ENCODE measurements at regions not wholly inside any gene's neighbourhood (a gene's known extent, or its start where the extent isn't known, plus 50 kb on each side); places are given as distances from the start of the nearest gene placed in this dataset.

DNA sequence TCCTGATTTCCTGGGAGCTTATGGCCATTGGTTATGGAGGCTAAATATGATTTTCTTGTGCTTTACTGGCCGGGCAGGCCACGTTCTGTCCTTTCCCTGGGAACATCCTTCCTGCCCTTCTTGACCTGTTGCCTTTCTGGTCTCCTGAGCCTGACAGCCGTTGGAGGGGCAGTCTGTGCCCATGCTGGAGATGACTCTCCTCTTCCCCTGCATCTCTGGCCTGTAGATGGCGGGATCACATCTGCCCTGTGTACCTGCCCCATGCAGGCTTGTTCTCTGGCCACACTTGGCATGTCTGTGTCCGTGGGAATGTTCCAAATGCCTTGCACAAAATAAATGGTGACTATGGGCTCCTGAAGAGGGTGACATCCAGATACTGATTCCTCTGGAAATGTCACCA, 253.1 kb upstream of the IRX4 start:
- TF ChIP-seq, protein P1, sequence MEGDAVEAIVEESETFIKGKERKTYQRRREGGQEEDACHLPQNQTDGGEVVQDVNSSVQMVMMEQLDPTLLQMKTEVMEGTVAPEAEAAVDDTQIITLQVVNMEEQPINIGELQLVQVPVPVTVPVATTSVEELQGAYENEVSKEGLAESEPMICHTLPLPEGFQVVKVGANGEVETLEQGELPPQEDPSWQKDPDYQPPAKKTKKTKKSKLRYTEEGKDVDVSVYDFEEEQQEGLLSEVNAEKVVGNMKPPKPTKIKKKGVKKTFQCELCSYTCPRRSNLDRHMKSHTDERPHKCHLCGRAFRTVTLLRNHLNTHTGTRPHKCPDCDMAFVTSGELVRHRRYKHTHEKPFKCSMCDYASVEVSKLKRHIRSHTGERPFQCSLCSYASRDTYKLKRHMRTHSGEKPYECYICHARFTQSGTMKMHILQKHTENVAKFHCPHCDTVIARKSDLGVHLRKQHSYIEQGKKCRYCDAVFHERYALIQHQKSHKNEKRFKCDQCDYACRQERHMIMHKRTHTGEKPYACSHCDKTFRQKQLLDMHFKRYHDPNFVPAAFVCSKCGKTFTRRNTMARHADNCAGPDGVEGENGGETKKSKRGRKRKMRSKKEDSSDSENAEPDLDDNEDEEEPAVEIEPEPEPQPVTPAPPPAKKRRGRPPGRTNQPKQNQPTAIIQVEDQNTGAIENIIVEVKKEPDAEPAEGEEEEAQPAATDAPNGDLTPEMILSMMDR (IDR thresholded peaks at IDR 0.05; ENCODE audit: low read depth, low read length, missing control alignments) = no peak
- no peak overlapping the region for H3K4me3 ChIP-seq (replicated peaks; ENCODE audit: low read depth, low read length)
- DNase-seq (ENCODE audit: extremely low read depth, low read depth) = no peak

DNA sequence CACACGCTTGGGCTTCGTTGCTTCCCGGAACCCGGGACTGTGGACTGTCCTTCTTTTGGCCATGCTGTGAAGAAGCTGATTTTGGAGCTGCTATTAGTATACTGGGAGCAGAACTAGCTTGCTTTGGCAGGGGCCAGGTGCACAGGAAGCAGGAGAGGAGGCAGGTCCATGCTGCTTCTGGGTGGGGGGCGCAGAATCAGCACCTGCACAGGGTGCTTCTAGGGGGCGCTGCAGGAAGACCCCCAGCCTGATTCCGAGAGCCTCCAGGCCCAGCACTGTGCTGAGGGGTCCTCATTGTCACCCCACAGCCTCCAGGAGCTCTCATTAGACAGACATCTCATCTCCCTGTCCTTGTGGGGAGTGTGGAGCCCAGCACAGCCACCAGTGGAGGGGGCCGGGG, 252.6 kb upstream of the IRX4 start:
- TF ChIP-seq, protein P1 (IDR thresholded peaks at IDR 0.05; ENCODE audit: low read depth, low read length, missing control alignments) = no peak
- H3K4me3 ChIP-seq (replicated peaks; ENCODE audit: low read depth, low read length) = no peak overlapping the region
- DNase-seq (ENCODE audit: extremely low read depth, low read depth) = no peak

DNA sequence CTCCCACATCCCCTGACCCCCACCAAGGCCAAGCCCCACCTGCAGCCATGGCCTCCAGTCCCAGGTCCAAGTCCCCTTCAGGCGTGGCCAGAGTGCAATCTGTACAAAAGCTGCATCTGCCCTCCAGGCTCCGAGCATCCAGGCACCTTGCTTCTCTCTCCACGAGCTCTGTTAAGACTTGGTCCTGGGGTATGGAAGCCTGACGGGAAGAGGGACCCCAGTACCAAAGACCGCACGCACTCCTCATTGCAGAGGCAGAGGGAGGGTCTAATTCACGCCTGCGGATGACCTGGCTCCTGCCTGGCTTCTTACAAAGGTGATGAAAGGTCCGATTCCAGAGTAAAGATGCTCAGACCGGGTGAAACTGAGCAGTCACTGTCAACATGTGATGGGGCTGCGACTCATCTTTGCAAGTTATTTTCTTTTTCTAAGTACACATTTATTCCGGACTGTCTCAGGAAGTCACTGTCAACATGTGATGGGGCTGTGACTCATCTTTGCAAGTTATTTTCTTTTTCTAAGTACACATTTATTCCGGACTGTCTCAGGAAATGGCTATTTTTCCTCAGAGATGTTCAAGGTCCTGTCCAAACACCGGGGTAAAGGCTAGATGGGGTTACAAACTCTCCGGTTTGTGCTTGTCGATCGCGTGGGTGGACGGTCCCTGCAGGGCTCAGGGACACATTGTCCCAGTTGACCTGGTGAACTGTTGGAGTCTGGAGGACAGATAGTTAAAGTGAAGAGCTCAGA, 252.0 kb upstream of the IRX4 start:
- DNase-seq (ENCODE audit: extremely low read depth, low read depth) = no peak
- H3K4me3 ChIP-seq (replicated peaks; ENCODE audit: low read depth, low read length) = no peak overlapping the region
- TF ChIP-seq, protein P1 (IDR thresholded peaks at IDR 0.05; ENCODE audit: low read depth, low read length, missing control alignments) = no peak

DNA sequence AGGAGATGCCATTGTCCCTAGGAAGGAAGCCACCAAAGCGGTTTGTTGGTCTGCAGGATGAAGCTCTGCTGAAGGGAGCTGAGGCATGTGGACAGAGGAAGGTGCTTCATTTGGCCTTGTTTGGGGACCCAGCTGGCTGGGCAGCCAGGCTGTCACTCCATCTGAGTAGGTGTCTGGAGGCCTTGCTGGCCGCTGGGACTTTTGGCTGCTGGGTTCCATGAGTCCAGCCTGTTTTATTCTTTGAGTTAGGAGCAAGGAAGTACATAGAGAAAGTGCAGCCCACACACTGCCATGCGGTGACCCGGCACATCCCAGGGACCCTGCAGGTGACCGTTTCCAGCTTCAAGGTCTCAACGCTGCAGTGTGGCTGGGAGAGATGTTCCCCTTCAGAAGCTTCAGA, 251.2 kb upstream of the IRX4 start:
- DNase-seq (ENCODE audit: extremely low read depth, low read depth) = no peak
- TF ChIP-seq, protein P1 (IDR thresholded peaks at IDR 0.05; ENCODE audit: low read depth, low read length, missing control alignments) = no peak
- no peak overlapping the region for H3K4me3 ChIP-seq (replicated peaks; ENCODE audit: low read depth, low read length)

DNA sequence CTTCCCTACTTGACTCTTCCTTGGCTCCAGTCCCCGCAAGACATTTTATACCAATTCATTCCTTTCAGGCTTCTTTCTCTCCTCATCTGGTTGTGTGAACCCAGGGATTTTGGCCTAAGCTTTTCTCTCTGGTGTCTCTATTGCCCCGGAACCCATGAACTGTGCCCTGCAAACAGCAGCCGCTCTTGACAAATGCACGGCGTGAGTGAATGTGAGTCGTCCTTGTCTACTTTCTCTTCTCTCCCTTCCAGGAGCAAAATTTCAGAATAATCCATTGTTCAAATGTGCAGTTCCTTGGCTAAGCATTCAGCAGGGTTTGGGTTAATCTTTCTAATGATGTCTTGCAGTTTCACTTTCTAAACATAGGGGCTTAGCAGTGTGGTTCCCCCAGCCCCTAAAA, 250.4 kb upstream of the IRX4 start:
- TF ChIP-seq, protein P1 (IDR thresholded peaks at IDR 0.05; ENCODE audit: low read depth, low read length, missing control alignments) = no peak
- no peak for DNase-seq (ENCODE audit: extremely low read depth, low read depth)
- H3K4me3 ChIP-seq (replicated peaks; ENCODE audit: low read depth, low read length) = no peak overlapping the region

DNA sequence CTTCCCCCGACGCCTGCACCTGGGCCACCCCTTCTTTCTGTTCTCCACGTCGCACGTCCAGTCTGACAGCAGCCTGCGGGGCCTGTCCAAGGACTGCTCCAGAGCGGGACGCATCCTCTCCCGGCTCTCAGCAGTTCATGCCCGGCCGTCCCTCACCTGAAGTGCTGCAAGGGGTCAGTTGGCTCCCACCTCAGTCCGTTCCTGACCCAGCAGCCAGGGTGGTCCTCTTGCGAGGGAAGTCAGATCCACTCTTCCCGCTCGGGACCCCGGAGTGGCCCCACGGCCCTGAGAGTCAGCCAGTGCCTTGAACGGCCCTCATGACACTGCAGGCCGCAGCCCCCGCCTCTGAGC, 249.7 kb upstream of the IRX4 start:
- DNase-seq (ENCODE audit: extremely low read depth, low read depth) = no peak
- TF ChIP-seq, protein P1 (IDR thresholded peaks at IDR 0.05; ENCODE audit: low read depth, low read length, missing control alignments) = no peak
- no peak overlapping the region for H3K4me3 ChIP-seq (replicated peaks; ENCODE audit: low read depth, low read length)
